ENCODE measurements at regions not wholly inside any gene's neighbourhood (a gene's known extent, or its start where the extent isn't known, plus 50 kb on each side); places are given as distances from the start of the nearest gene placed in this dataset.

- no peak for TF ChIP-seq CTCF (IDR thresholded peaks at IDR 0.05; ENCODE audit: low read depth, low read length, missing control alignments)
- H3K4me3 ChIP-seq (replicated peaks; ENCODE audit: low read depth, low read length): no peak overlapping the region
- DNase-seq (ENCODE audit: extremely low read depth, low read depth): no peak
Measured at GRCh38 chr7:39808796-39809481, 141.1 kb upstream of the CDK13 start.

GRCh38 chr7:39810204-39810642 is 139.8 kb upstream of the CDK13 start:
- H3K4me3 ChIP-seq (replicated peaks; ENCODE audit: low read depth, low read length): no peak overlapping the region
- no peak for DNase-seq (ENCODE audit: extremely low read depth, low read depth)
- no peak for TF ChIP-seq CTCF (IDR thresholded peaks at IDR 0.05; ENCODE audit: low read depth, low read length, missing control alignments)

GRCh38 chr7:39810710-39811109 is 139.3 kb upstream of the CDK13 start:
- DNase-seq (ENCODE audit: extremely low read depth, low read depth): no peak

GRCh38 chr7:39811161-39811614 is 138.9 kb upstream of the CDK13 start:
- no peak overlapping the region for H3K4me3 ChIP-seq (replicated peaks; ENCODE audit: low read depth, low read length)
- DNase-seq (ENCODE audit: extremely low read depth, low read depth): no peak
- TF ChIP-seq CTCF (IDR thresholded peaks at IDR 0.05; ENCODE audit: low read depth, low read length, missing control alignments): no peak

More at GRCh38 chr7:39810710-39811109, 139.3 kb upstream of the CDK13 start:
- TF ChIP-seq CTCF (IDR thresholded peaks at IDR 0.05; ENCODE audit: low read depth, low read length, missing control alignments): no peak
- no peak overlapping the region for H3K4me3 ChIP-seq (replicated peaks; ENCODE audit: low read depth, low read length)

- TF ChIP-seq CTCF (IDR thresholded peaks at IDR 0.05; ENCODE audit: low read depth, low read length, missing control alignments): no peak
- no peak overlapping the region for H3K4me3 ChIP-seq (replicated peaks; ENCODE audit: low read depth, low read length)
- no peak for DNase-seq (ENCODE audit: extremely low read depth, low read depth)
Measured at GRCh38 chr7:39816462-39817060, 133.5 kb upstream of the CDK13 start.

GRCh38 chr7:39819514-39819913 is 130.5 kb upstream of the CDK13 start:
- no peak for TF ChIP-seq CTCF (IDR thresholded peaks at IDR 0.05; ENCODE audit: low read depth, low read length, missing control alignments)
- H3K4me3 ChIP-seq (replicated peaks; ENCODE audit: low read depth, low read length): no peak overlapping the region
- DNase-seq (ENCODE audit: extremely low read depth, low read depth): no peak

All from HFF-Myc (cell line).